ENCODE measurements at regions not wholly inside any gene's neighbourhood (a gene's known extent, or its start where the extent isn't known, plus 50 kb on each side); places are given as distances from the start of the nearest gene placed in this dataset.

GRCh38 chr13:66137384-66137783 lies 1092.8 kb downstream of the PCDH9 start:
- Mint-ChIP-seq H3K36me3 (ENCODE audit: low read depth) (no peaks in the 10 kb centered on the region), H3K9me3 (no peaks in the 10 kb centered on the region), H3K4me3 (no peak overlapping the region), H3K27ac (no peak overlapping the region), H3K27me3 (ENCODE audit: insufficient read depth, low read depth, poor library complexity) (no peaks in the 10 kb centered on the region), H3K4me1 (no peaks in the 10 kb centered on the region)
- Histone ChIP-seq H3K4me2 (no peak overlapping the region), H4K20me1 (replicated peaks; ENCODE audit: insufficient read depth) (no peaks in the 10 kb centered on the region), H3K27ac (ENCODE audit: low read depth) (no peak overlapping the region), H3K4me3 (no peak overlapping the region), H3K36me3 (ENCODE audit: insufficient read depth) (no peaks in the 10 kb centered on the region), H2AFZ (no peak overlapping the region), H3K79me2 (replicated peaks; ENCODE audit: insufficient read depth) (no peaks in the 10 kb centered on the region), H3K27me3 (ENCODE audit: insufficient read depth) (no peaks in the 10 kb centered on the region), H3K4me1 (ENCODE audit: insufficient read depth) (no peaks in the 10 kb centered on the region), H3K9me2 (ENCODE audit: insufficient read depth) (no peaks in the 10 kb centered on the region), H3F3A (replicated peaks; ENCODE audit: low read depth) (no peaks in the 10 kb centered on the region)
- no peak for TF ChIP-seq ZNF331 (CRISPR knock-in tag; IDR thresholded peaks at IDR 0.05; ENCODE audit: low read depth)
- no peak for TF ChIP-seq CREB1 (CRISPR knock-in tag; IDR thresholded peaks at IDR 0.05; ENCODE audit: low read depth)
- TF ChIP-seq POLR2AphosphoS5 (IDR thresholded peaks at IDR 0.05; ENCODE audit: low read depth) = no peak
- DNase-seq (ENCODE audit: low spot score) (no peak), ATAC-seq (no peak)

- no peaks in the 10 kb centered on the region for H3K79me2 ChIP-seq (replicated peaks; ENCODE audit: insufficient read depth)
- H3F3A ChIP-seq (replicated peaks; ENCODE audit: low read depth) = no peaks in the 10 kb centered on the region
- Mint-ChIP-seq H3K27ac (no peak overlapping the region), H3K27me3 (ENCODE audit: insufficient read depth, low read depth, poor library complexity) (no peaks in the 10 kb centered on the region), H3K4me3 (no peak overlapping the region), H3K4me1 (peaks cover 2% of the 10 kb centered on the region; the same call in 2 of the 3 replicates), H3K36me3 (ENCODE audit: low read depth) (no peaks in the 10 kb centered on the region), H3K9me3 (no peaks in the 10 kb centered on the region)
- H3K27me3 ChIP-seq (ENCODE audit: insufficient read depth) = no peaks in the 10 kb centered on the region
- no peaks in the 10 kb centered on the region for H4K20me1 ChIP-seq (replicated peaks; ENCODE audit: insufficient read depth)
- H3K4me3 ChIP-seq = no peak overlapping the region
- TF ChIP-seq NANOG (IDR thresholded peaks at IDR 0.05; ENCODE audit: borderline replicate concordance) = no peak
- ATAC-seq (no peak), DNase-seq (ENCODE audit: low spot score) (no peak)
- no peak overlapping the region for H3K4me2 ChIP-seq
- H3K36me3 ChIP-seq (ENCODE audit: insufficient read depth) = no peaks in the 10 kb centered on the region
- H3K9me2 ChIP-seq (ENCODE audit: insufficient read depth) = no peaks in the 10 kb centered on the region
- H3K27ac ChIP-seq (ENCODE audit: low read depth) = no peak overlapping the region
- no peak overlapping the region for H2AFZ ChIP-seq
- no peaks in the 10 kb centered on the region for H3K4me1 ChIP-seq (ENCODE audit: insufficient read depth)
Observed at GRCh38 chr13:66128692-66129269, 1101.4 kb downstream of the PCDH9 start.

GRCh38 chr13:66128201-66128600 lies 1101.9 kb downstream of the PCDH9 start:
- no peak overlapping the region for H3K4me3 Mint-ChIP-seq
- Histone ChIP-seq H3K4me3 (no peak overlapping the region), H3K36me3 (ENCODE audit: insufficient read depth) (no peaks in the 10 kb centered on the region), H4K20me1 (replicated peaks; ENCODE audit: insufficient read depth) (no peaks in the 10 kb centered on the region), H2AFZ (no peak overlapping the region), H3K9me2 (ENCODE audit: insufficient read depth) (no peaks in the 10 kb centered on the region), H3F3A (replicated peaks; ENCODE audit: low read depth) (no peaks in the 10 kb centered on the region), H3K27me3 (ENCODE audit: insufficient read depth) (no peaks in the 10 kb centered on the region), H3K79me2 (replicated peaks; ENCODE audit: insufficient read depth) (no peaks in the 10 kb centered on the region), H3K4me2 (no peak overlapping the region), H3K4me1 (ENCODE audit: insufficient read depth) (no peaks in the 10 kb centered on the region), H3K27ac (ENCODE audit: low read depth) (no peak overlapping the region)
- DNase-seq (ENCODE audit: low spot score) = no peak
- H3K36me3 Mint-ChIP-seq (ENCODE audit: low read depth) = no peaks in the 10 kb centered on the region
- no peaks in the 10 kb centered on the region for H3K27me3 Mint-ChIP-seq (ENCODE audit: insufficient read depth, low read depth, poor library complexity)
- no peaks in the 10 kb centered on the region for H3K9me3 Mint-ChIP-seq
- peaks cover 2% of the 10 kb centered on the region; the same call in 2 of the 3 replicates for H3K4me1 Mint-ChIP-seq
- TF ChIP-seq ETS1 (IDR thresholded peaks at IDR 0.05) = no peak
- TF ChIP-seq ZNF331 (CRISPR knock-in tag; IDR thresholded peaks at IDR 0.05; ENCODE audit: low read depth) = no peak
- no peak for TF ChIP-seq CREB1 (CRISPR knock-in tag; IDR thresholded peaks at IDR 0.05; ENCODE audit: low read depth)
- no peak for TF ChIP-seq REST (IDR thresholded peaks at IDR 0.05; ENCODE audit: unreplicated experiment)
- H3K27ac Mint-ChIP-seq = no peak overlapping the region
- ATAC-seq = no peak

All from GM23338 (cell line).